Stimulated activated CD8-positive, alpha-beta memory T cell treated with anti-CD3 and anti-CD28 coated beads, Interleukin-2, amount 100 ng/mL, for 48 hours (primary cell): ENCODE measurements at regions not wholly inside any gene's neighbourhood (a gene's known extent, or its start where the extent isn't known, plus 50 kb on each side); places are given as distances from the start of the nearest gene placed in this dataset.

Source experiments
- DNase-seq, 2 donors: peaks; one replicate each; pipeline ENCODE4 v3.0.0-alpha.2; 2020; ENCODE audit warnings: low read depth in 2 of 2

- DNase-seq, result no peak
These were observed 218.2 kb downstream of the ARL4C start for GRCh38 chr2:234278556-234279255.

- no peak for DNase-seq
These were observed 221.4 kb downstream of the ARL4C start for GRCh38 chr2:234275515-234275914.

- DNase-seq, result peak in 1 of 2 donors; percentile 17
These were observed 222.8 kb downstream of the ARL4C start for GRCh38 chr2:234273887-234274584.

DNA sequence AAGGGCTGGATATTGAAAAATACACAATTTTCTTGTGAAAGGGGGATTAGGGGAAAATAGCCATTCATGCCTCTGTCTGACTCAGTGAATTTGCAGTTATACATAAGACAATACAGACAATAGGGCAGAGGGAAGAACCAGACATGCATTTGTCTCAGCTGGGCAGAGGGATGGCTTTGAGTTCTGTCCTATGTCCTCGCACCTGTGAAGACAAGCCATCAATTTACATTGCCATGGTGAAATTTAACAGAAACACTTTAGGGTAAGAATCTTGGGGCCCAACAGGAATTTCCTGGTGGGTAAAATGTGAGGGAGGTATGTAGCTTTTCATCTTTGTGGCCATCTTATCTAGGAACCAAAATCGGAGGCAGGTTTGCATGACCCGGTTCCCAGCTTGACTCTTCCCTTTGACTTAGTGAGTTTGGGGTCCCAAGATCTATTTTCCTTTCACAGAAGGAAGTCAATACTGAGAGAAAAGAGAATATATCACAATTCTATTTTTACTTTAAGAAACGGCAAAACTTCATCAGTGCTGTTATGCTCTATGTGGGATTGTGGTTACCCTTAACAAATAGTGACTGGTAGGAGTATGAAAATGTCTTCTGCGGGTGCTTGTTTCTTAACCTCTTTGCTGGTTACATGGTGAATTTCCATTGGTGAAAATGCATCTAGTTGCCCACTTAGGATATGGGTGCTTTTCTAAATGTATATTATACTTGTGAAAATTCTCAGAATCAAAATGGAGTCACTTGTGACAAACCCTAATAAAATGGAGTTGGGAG, 221.8 kb downstream of the SPP2 start:
- no peak for DNase-seq

DNA sequence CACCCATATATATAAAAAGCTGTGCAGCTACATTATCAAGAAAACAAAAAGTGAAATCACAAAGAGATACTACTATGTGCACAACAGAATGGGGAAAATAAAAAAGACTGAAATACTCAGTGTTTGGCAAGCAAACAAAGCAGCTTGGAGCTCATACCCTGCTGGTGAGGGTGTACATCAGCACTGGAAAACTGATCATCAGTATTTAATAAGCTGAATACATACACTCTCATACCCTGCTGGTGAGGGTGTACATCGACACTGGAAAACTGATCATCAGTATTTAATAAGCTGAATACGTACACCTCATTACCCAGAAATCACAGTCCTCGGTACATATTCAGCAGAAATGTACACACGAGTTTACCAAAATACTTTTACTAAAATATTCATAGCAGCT, 220.8 kb downstream of the SPP2 start:
- DNase-seq, result no peak

- no peak for DNase-seq
These were observed 219.3 kb downstream of the SPP2 start for GRCh38 chr2:234269769-234270204.

DNA sequence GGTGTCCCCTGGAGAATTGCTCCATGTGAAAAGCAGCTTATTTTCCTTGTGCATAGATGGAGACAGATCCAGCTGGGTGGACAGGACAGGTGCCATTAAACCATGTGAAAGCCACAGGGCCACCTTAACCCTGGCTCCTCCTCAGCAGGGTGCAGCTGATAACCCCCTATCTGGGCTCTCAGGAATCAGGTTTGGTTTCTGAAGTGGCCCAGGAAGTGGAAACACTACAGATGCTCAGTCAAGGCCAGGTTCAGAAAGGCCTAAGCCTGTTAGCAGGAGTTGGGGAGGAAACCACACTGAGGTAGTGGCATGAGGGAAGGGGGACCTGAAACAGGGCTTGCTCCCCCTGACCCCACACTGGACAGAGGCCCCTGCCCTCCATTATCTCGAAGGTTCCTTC, 217.0 kb downstream of the SPP2 start:
- no peak for DNase-seq

DNA sequence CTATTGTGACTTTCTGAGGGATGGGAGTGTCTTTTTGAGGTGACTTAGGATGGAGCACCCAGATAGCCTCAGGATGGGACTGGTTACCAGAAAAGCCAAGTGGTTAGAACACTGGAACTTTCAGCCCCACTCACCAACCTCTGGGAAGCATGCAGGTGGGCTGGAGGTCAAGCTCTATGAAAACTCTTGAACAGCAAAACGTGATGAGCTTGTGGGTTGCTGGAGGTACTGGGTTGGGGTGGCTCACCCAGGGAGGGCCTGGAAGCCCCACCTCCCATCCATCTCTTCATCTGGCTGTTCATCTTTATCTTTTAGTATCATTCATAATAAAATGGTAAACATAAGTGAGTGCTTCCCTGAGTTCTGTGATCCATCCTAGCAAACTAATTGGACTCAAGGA, 216.4 kb downstream of the SPP2 start:
- DNase-seq, result no peak

GRCh38 chr2:234265206-234265605, 214.7 kb downstream of the SPP2 start:
- no peak for DNase-seq

DNA sequence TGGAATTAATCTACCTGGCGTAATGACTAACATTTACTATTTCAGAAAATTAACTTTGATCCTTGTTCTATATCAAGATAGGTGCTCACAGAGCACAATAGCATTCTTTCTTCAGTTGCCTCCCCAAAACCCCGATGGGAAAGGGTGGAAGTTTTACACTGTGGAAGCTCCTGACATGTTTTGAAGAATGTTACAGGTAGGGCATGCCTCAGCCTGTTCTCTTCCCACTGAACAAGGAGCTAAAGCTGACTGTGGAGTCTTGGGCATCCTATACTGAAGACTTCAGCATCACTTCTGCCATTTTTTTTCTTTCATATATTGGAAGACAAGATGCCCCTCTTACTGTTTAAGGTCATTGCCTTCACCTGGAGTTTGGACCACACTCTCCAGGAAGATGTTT, 211.2 kb downstream of the SPP2 start:
- no peak for DNase-seq

DNA sequence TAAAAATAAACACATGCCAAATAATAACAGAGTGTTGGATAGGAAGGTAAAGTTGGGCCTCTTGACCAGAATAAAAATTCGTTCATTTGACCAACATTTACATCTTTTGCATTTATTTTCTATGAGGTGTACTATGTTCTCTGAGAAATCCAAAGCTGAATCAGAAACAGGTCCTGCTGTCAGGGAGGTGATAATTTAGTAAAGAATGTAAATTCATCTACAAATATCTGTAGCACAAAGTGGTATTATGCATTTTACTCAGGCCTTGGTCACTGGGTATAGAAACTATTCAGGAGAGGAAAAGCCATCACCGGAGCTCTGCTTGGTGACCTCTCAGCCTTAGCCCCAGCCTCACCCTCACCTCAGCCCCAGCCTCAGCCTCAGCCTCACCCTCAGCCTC, 208.9 kb downstream of the SPP2 start:
- no peak for DNase-seq

DNA sequence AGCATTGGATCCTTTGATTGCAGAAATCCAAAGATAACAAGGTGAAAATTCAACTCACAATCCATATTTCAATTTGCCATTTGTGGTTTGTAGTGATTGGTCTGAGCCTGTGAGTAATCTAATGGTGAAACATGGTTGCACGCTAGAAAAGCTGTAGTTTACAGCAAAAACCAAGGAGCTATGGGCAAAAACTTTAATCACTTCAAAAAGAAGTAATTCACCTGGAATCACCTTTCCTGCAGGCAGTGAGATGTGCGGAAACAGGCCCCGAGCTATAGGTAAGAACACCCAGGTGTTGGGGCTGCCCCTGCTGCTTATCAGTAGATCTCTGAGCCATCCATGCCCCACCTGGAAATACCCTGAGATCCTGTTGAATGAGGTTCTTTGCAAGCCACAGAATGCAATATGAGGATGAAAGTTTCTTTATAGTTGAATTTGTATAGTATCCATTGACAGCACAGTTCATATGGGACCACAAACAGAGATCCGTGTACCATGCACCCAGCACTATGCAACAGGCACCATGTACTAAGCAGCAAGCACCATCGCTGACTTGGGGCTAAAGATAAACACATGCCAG, 208.2 kb downstream of the SPP2 start:
- no peak for DNase-seq

DNA sequence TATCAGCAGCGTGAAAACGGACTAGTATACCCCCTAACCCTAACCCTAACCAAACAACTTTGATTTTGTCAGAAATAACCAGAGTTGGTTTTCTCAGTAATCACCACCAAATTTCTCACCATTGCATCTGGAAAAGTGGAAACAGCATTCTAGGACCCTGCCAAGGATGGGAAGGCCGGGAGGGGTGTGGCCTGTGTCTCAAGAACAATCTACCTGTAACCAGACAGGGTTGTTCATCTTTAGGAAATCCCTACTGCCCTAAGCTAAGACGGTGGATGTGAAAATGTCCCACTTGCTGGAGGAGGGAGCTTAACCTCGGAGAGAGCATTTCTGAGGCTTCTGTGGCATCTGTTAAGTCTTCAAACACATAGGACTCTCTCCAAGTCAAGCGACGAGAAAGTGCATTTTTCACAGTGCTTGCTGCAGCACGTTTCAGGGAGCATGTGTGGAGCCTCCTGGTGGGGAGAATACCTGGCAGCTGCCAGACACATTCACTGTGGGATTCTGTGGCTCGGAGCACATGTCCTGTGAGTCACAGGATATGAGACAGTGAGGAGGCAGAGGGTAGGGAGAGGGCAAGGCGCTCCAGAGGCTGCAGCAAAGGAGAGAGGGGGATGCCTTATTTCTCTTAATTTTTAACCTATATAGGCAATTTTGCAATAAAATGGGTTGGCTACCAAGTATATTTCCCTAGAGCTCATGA, 207.5 kb downstream of the SPP2 start:
- DNase-seq, result no peak

DNA sequence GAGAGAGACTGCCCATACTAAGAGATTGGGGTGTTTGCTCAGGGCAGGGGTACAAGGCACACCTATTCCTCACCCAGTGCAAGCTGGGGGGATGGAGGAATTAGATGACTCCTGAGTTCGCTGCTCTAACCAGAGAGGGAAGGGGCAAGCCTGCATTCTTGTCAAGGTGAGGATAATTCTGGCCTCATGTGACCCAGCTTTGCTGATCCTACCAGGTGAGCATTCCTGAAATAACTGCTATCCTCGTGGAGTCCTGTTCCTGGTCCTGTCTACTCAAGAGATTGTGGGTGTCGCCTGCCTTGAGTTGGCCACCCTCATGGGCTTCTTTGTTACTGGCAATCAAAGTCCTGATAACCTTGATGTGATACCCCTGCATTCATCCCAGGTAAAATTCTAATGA, 206.0 kb downstream of the SPP2 start:
- no peak for DNase-seq

- DNase-seq, result no peak
These were observed 204.4 kb downstream of the SPP2 start for GRCh38 chr2:234254783-234255521.

DNA sequence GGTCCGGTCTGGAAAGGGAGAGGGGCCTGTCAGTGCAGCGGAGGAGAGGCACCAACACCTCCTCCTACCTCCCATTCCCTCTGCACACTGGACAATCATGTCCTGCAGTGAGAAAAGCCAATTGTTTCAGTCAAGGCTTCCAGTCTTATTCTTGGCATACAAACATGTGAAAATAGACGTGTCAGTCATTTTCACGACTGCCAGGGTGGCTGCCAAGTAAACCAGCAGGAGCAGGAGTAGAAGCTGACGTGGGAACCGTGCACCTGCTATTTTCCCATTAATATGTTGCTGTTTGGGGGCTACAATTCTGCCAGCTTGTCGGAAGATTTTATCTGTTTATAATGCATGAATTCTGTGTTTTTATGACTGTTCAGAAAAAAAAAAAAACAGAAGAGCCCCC, 202.3 kb downstream of the SPP2 start:
- DNase-seq, result no peak

- no peak for DNase-seq
These were observed 201.1 kb downstream of the SPP2 start for GRCh38 chr2:234251326-234252271.

GRCh38 chr2:234250926-234251325, 200.4 kb downstream of the SPP2 start:
- DNase-seq, result no peak

DNA sequence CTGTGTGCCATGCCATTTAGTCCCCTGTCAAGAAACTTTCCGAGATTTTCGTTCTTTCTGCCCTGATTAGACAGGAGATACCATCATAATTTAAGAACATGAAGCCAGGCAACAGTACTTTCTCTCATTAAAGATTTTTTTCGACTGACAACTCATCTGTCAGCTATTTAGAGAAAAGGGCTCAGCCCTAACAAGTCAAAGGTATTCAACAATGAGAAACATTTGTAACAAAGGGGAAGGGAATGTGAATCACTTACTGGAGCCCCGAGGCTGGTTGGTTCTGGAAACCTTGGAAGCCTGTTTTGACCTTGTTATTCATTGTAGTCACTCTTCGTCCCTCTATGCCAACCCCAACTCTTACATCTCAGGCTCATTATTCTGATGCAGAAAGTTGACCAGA, 199.4 kb downstream of the SPP2 start:
- no peak for DNase-seq
